ENCODE measurements at regions not wholly inside any gene's neighbourhood (a gene's known extent, or its start where the extent isn't known, plus 50 kb on each side); places are given as distances from the start of the nearest gene placed in this dataset.

- DNase-seq (no peak), ATAC-seq (peak in 2 of 4 donors; percentile 32 to 51)
- no peak overlapping the region for H3K27ac ChIP-seq
Observed at GRCh38 chr2:143901185-143901842, 618.6 kb downstream of the ZEB2 start.

GRCh38 chr2:143899987-143900386 lies 619.9 kb downstream of the ZEB2 start:
- Histone ChIP-seq H3K9me3 (no peaks in the 10 kb centered on the region), H3K27me3 (no peaks in the 10 kb centered on the region), H3K36me3 (no peaks in the 10 kb centered on the region), H3K4me3 (no peak overlapping the region), H3K4me1 (no peaks in the 10 kb centered on the region), H3K27ac (no peak overlapping the region)
- no peak for DNase-seq
- WGBS, 2 donors = 77 to 79% methylated on average over 4 of the region's 4 CpGs
- no peak for FAIRE-seq
- no peak for ATAC-seq
- intact Hi-C loops (cut with DNase I) = no loop called here
- no peak for TF ChIP-seq CTCF (IDR thresholded peaks at IDR 0.05)

More at GRCh38 chr2:143901185-143901842, 618.6 kb downstream of the ZEB2 start:
- Histone ChIP-seq H3K27me3 (no peaks in the 10 kb centered on the region), H3K9me3 (no peaks in the 10 kb centered on the region), H3K4me1 (no peaks in the 10 kb centered on the region), H3K36me3 (no peaks in the 10 kb centered on the region), H3K4me3 (no peak overlapping the region)
- FAIRE-seq = no peak
- 91 to 93% methylated on average over 4 of the region's 4 CpGs for WGBS, 2 donors
- no peak for TF ChIP-seq CTCF (IDR thresholded peaks at IDR 0.05)
- intact Hi-C loops (cut with DNase I) = no loop called here

- H3K27ac ChIP-seq = no peak overlapping the region
- no peaks in the 10 kb centered on the region for H3K4me1 ChIP-seq
- no peak for DNase-seq
- H3K36me3 ChIP-seq = no peaks in the 10 kb centered on the region
- intact Hi-C loops (cut with DNase I) = no loop called here
- H3K4me3 ChIP-seq = no peak overlapping the region
- no peak for FAIRE-seq
- WGBS, 2 donors = 90 to 97% methylated on average over 3 of the region's 3 CpGs
- H3K27me3 ChIP-seq = no peaks in the 10 kb centered on the region
- TF ChIP-seq CTCF (IDR thresholded peaks at IDR 0.05) = no peak
- ATAC-seq = no peak
- H3K9me3 ChIP-seq = no peaks in the 10 kb centered on the region
Observed at GRCh38 chr2:143893371-143893770, 626.5 kb downstream of the ZEB2 start.

- intact Hi-C loops (cut with DNase I) = no loop called here
- H3K36me3 ChIP-seq = no peaks in the 10 kb centered on the region
- no peak for TF ChIP-seq CTCF (IDR thresholded peaks at IDR 0.05)
- 80% methylated on average over 7 of the region's 7 CpGs for WGBS, 2 donors
- no peaks in the 10 kb centered on the region for H3K9me3 ChIP-seq
- DNase-seq = no peak
- no peak for ATAC-seq
- H3K27me3 ChIP-seq = no peaks in the 10 kb centered on the region
- no peak overlapping the region for H3K27ac ChIP-seq
- FAIRE-seq = no peak
- H3K4me1 ChIP-seq = no peaks in the 10 kb centered on the region
- H3K4me3 ChIP-seq = no peak overlapping the region
Observed at GRCh38 chr2:143891879-143892308, 628.0 kb downstream of the ZEB2 start.

GRCh38 chr2:143890798-143891197 lies 629.1 kb downstream of the ZEB2 start:
- TF ChIP-seq CTCF (IDR thresholded peaks at IDR 0.05) = no peak
- no peak overlapping the region for H3K4me3 ChIP-seq
- H3K27ac ChIP-seq = no peak overlapping the region
- no peaks in the 10 kb centered on the region for H3K36me3 ChIP-seq
- 58 to 62% methylated on average over 3 of the region's 3 CpGs for WGBS, 2 donors
- H3K9me3 ChIP-seq = no peaks in the 10 kb centered on the region
- no peaks in the 10 kb centered on the region for H3K27me3 ChIP-seq
- intact Hi-C loops (cut with DNase I) = no loop called here
- ATAC-seq = no peak
- no peak for DNase-seq
- FAIRE-seq = no peak
- no peaks in the 10 kb centered on the region for H3K4me1 ChIP-seq

Measured in pancreas (tissue), 10 donors.